Parathyroid adenoma (tissue), 2 donors: ENCODE measurements at regions not wholly inside any gene's neighbourhood (a gene's known extent, or its start where the extent isn't known, plus 50 kb on each side); places are given as distances from the start of the nearest gene placed in this dataset.

Experiments
- H2AFZ ChIP-seq: fragments of 300-600 bp; sonication (generic); one replicate; pipeline ENCODE4 v1.7.0; 2017; ENCODE audit warnings: antibody characterized with exemption, mild to moderate bottlenecking
- H3K27ac ChIP-seq: fragments of 300-600 bp; sonication (generic); one replicate; pipeline ENCODE4 v1.7.0; 2017
- H3K27me3 ChIP-seq: fragments of 300-600 bp; sonication (generic); one replicate; pipeline ENCODE4 v1.7.0; 2017; ENCODE audit warnings: low read length; ENCODE audit not compliant: control insufficient read depth, insufficient read depth
- H3K36me3 ChIP-seq: fragments of 300-600 bp; sonication (generic); one replicate; pipeline ENCODE4 v1.7.0; 2017; ENCODE audit warnings: low read length; ENCODE audit not compliant: control insufficient read depth, insufficient read depth
- H3K4me1 ChIP-seq: fragments of 300-600 bp; sonication (generic); one replicate; pipeline ENCODE4 v1.7.0; 2017; ENCODE audit warnings: control low read depth
- H3K4me2 ChIP-seq: fragments of 300-600 bp; sonication (generic); one replicate; pipeline ENCODE4 v1.7.0; 2017; ENCODE audit warnings: low read length
- H3K4me3 ChIP-seq: fragments of 300-600 bp; sonication (generic); one replicate; pipeline ENCODE4 v1.7.0; 2017; ENCODE audit warnings: low read depth, low read length
- H3K79me2 ChIP-seq: fragments of 300-600 bp; sonication (generic); one replicate; pipeline ENCODE4 v1.7.0; 2017; ENCODE audit warnings: control low read depth
- H3K9ac ChIP-seq: fragments of 300-600 bp; sonication (generic); one replicate; pipeline ENCODE4 v1.7.0; 2017; ENCODE audit warnings: mild to moderate bottlenecking
- H3K9me3 ChIP-seq: fragments of 300-600 bp; sonication (generic); one replicate; pipeline ENCODE4 v1.7.0; 2017; ENCODE audit warnings: low read length; ENCODE audit not compliant: control insufficient read depth
- CTCF ChIP-seq: fragments of 300-600 bp; sonication (generic); IDR thresholded peaks from one replicate; pipeline ENCODE4 v1.7.0; 2017; ENCODE audit warnings: antibody characterized with exemption, mild to moderate bottlenecking
- donor health status: primary hyperparathyroidism.

GRCh38 chr10:71072131-71072822 is 140.1 kb upstream of the UNC5B start:
- H3K27me3 ChIP-seq = no peaks in the 10 kb centered on the region

GRCh38 chr10:71072823-71073210 is 139.6 kb upstream of the UNC5B start:
- no peaks in the 10 kb centered on the region for H3K79me2 ChIP-seq
- no peaks in the 10 kb centered on the region for H3K4me1 ChIP-seq
- TF ChIP-seq CTCF = no peak
- H2AFZ ChIP-seq = no peak overlapping the region
- no peaks in the 10 kb centered on the region for H3K36me3 ChIP-seq
- H3K27me3 ChIP-seq = no peaks in the 10 kb centered on the region
- H3K9me3 ChIP-seq = no peaks in the 10 kb centered on the region
- H3K9ac ChIP-seq = no peak overlapping the region
- H3K4me2 ChIP-seq = no peak overlapping the region
- no peak overlapping the region for H3K4me3 ChIP-seq
- H3K27ac ChIP-seq = no peak overlapping the region

More at GRCh38 chr10:71072131-71072822, 140.1 kb upstream of the UNC5B start:
- Histone ChIP-seq H3K9me3 (no peaks in the 10 kb centered on the region), H3K4me1 (no peaks in the 10 kb centered on the region), H3K4me3 (no peak overlapping the region), H3K36me3 (no peaks in the 10 kb centered on the region), H2AFZ (no peak overlapping the region), H3K9ac (no peak overlapping the region), H3K4me2 (no peak overlapping the region), H3K79me2 (no peaks in the 10 kb centered on the region), H3K27ac (no peak overlapping the region)
- TF ChIP-seq CTCF = no peak

- Histone ChIP-seq H2AFZ (no peak overlapping the region), H3K9me3 (no peaks in the 10 kb centered on the region), H3K27me3 (no peaks in the 10 kb centered on the region), H3K36me3 (no peaks in the 10 kb centered on the region), H3K27ac (no peak overlapping the region), H3K4me3 (no peak overlapping the region), H3K4me2 (no peak overlapping the region), H3K9ac (no peak overlapping the region), H3K79me2 (no peaks in the 10 kb centered on the region), H3K4me1 (no peaks in the 10 kb centered on the region)
- TF ChIP-seq CTCF = no peak
Measured at GRCh38 chr10:71073451-71074175, 138.8 kb upstream of the UNC5B start.

- H3K79me2 ChIP-seq = no peaks in the 10 kb centered on the region
- no peak overlapping the region for H3K4me3 ChIP-seq
- H3K4me2 ChIP-seq = no peak overlapping the region
- H2AFZ ChIP-seq = no peak overlapping the region
- H3K9ac ChIP-seq = no peak overlapping the region
- TF ChIP-seq CTCF = no peak
- no peaks in the 10 kb centered on the region for H3K9me3 ChIP-seq
- H3K36me3 ChIP-seq = no peaks in the 10 kb centered on the region
- no peaks in the 10 kb centered on the region for H3K27me3 ChIP-seq
- H3K4me1 ChIP-seq = no peaks in the 10 kb centered on the region
- H3K27ac ChIP-seq = no peak overlapping the region
Measured at GRCh38 chr10:71074176-71074755, 138.1 kb upstream of the UNC5B start.
